ENCODE measurements at regions not wholly inside any gene's neighbourhood (a gene's known extent, or its start where the extent isn't known, plus 50 kb on each side); places are given as distances from the start of the nearest gene placed in this dataset.

DNA sequence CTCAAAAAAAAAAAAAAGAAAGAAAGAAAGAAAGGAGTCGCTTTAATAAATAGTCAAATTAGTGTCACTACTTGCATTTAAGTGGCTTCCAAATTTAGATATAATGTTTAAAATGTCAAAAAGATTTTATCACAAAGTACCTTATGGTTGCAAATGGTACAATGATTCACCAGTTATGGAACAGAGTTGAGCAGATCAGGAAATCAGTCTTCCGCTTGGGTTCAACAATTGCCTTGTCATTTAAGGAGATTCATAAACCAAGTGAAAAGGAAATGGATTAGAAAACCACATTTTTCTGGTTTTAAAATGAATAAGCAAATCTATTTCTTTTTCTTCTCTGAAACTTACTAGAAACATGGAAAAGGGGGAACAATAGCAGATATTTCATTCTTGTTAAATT lies 94.8 kb upstream of the PTPRT start:
- TF ChIP-seq, protein P1, sequence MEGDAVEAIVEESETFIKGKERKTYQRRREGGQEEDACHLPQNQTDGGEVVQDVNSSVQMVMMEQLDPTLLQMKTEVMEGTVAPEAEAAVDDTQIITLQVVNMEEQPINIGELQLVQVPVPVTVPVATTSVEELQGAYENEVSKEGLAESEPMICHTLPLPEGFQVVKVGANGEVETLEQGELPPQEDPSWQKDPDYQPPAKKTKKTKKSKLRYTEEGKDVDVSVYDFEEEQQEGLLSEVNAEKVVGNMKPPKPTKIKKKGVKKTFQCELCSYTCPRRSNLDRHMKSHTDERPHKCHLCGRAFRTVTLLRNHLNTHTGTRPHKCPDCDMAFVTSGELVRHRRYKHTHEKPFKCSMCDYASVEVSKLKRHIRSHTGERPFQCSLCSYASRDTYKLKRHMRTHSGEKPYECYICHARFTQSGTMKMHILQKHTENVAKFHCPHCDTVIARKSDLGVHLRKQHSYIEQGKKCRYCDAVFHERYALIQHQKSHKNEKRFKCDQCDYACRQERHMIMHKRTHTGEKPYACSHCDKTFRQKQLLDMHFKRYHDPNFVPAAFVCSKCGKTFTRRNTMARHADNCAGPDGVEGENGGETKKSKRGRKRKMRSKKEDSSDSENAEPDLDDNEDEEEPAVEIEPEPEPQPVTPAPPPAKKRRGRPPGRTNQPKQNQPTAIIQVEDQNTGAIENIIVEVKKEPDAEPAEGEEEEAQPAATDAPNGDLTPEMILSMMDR (IDR thresholded peaks at IDR 0.05; ENCODE audit: low read depth, low read length, poor library complexity, severe bottlenecking) = no peak
- no peak for TF ChIP-seq EZH2phosphoT487 (IDR thresholded peaks at IDR 0.05; ENCODE audit: borderline replicate concordance, low read length)
